ENCODE measurements at regions not wholly inside any gene's neighbourhood (a gene's known extent, or its start where the extent isn't known, plus 50 kb on each side); places are given as distances from the start of the nearest gene placed in this dataset.

- TF ChIP-seq POLR2A (IDR thresholded peaks at IDR 0.05; ENCODE audit: low read depth, low read length): no peak
- TF ChIP-seq TAF1 (IDR thresholded peaks at IDR 0.05; ENCODE audit: borderline replicate concordance, low read depth, low read length): no peak
- TF ChIP-seq POLR2AphosphoS5 (IDR thresholded peaks at IDR 0.05; ENCODE audit: low read depth, low read length): no peak
These were observed 91.8 kb upstream of the CXCL14 start for GRCh38 chr5:135670588-135670987.
